ENCODE measurements at regions not wholly inside any gene's neighbourhood (a gene's known extent, or its start where the extent isn't known, plus 50 kb on each side); places are given as distances from the start of the nearest gene placed in this dataset.

- Histone ChIP-seq H3K27ac (no peak overlapping the region), H3K4me3 (no peak overlapping the region), H3K4me2 (no peak overlapping the region), H3K9me3 (peaks cover 4% of the 10 kb centered on the region; the same call in 2 of the 3 replicates), H3K4me1 (no peaks in the 10 kb centered on the region)
- peak in 1 of 2 experiments; percentile 66; a peak in 3 of 6 replicates for ATAC-seq
- POLR2A ChIA-PET = no interaction called here
- WGBS (ENCODE audit: missing lambda C conversion rate) = 12% methylated on average over 9 of the region's 9 CpGs
- TF ChIP-seq RAD21 (conservative IDR thresholded peaks at IDR 0.05 in 1 of 2, IDR thresholded peaks at IDR 0.05 in 1 of 2) (peak; percentile 39 to 57), SMC3 (IDR thresholded peaks at IDR 0.05) (peak; percentile 48; the same call in 2 of the 3 replicates), HMGXB4 (CRISPR knock-in tag; IDR thresholded peaks at IDR 0.05; ENCODE audit: borderline replicate concordance) (no peak), CTCF (IDR thresholded peaks at IDR 0.05) (peak; percentile 46)
- FAIRE-seq = no peak
- CTCF ChIA-PET = no interaction called here
- DNase-seq (ENCODE audit: low read depth in 1 of 2, low spot score in 1 of 2) = peak; percentile 8 to 10
Observed at GRCh38 chr5:6837519-6838110, 124.4 kb downstream of the TENT4A start.

- no peak for DNase-seq (ENCODE audit: low read depth in 1 of 2, low spot score in 1 of 2)
- FAIRE-seq = no peak
- Histone ChIP-seq H3K4me1 (no peaks in the 10 kb centered on the region), H3K4me2 (no peak overlapping the region), H3K4me3 (no peak overlapping the region), H3K27ac (no peak overlapping the region), H3K9me3 (peaks cover 4% of the 10 kb centered on the region; the same call in 2 of the 3 replicates)
- WGBS (ENCODE audit: missing lambda C conversion rate) = 28% methylated on average over 6 of the region's 6 CpGs
- TF ChIP-seq RARB (CRISPR knock-in tag; IDR thresholded peaks at IDR 0.05) = no peak
- TF ChIP-seq CHD4 (IDR thresholded peaks at IDR 0.05; ENCODE audit: borderline replicate concordance) = no peak
- no peak for TF ChIP-seq KDM5A (IDR thresholded peaks at IDR 0.05)
- TF ChIP-seq CEBPB (IDR thresholded peaks at IDR 0.05) = no peak
- TF ChIP-seq ATOH8 (CRISPR knock-in tag; IDR thresholded peaks at IDR 0.05; ENCODE audit: low read depth) = no peak
- TF ChIP-seq USF2 (IDR thresholded peaks at IDR 0.05) = no peak
- TF ChIP-seq FOSB (CRISPR knock-in tag; IDR thresholded peaks at IDR 0.05) = no peak
- no peak for TF ChIP-seq NR3C1 (IDR thresholded peaks at IDR 0.05)
- no peak for TF ChIP-seq MAFK (IDR thresholded peaks at IDR 0.05; ENCODE audit: partially characterized antibody)
- TF ChIP-seq SMC3 (IDR thresholded peaks at IDR 0.05) = no peak
- TF ChIP-seq FOSL2 (IDR thresholded peaks at IDR 0.05) = no peak
- TF ChIP-seq FOSL2 (CRISPR knock-in tag; IDR thresholded peaks at IDR 0.05) = no peak
- no peak for ATAC-seq
- ChIA-PET CTCF (interaction anchor here (0.9 to 2.4 kb wide), 3 partner anchors 9 to 73 kb away, joined by 3 to 6 read pairs (median 5); no protein-coding TSS in a partner anchor), POLR2A (no interaction called here)
Observed at GRCh38 chr5:6838736-6839135, 125.5 kb downstream of the TENT4A start.

- POLR2A ChIA-PET = no interaction called here
- CTCF ChIA-PET = interaction anchor here (2.4 kb wide), 1 partner anchor 74 kb away, joined by 6 read pairs; no protein-coding TSS in a partner anchor
- Histone ChIP-seq H3K9me3 (peaks cover 4% of the 10 kb centered on the region; the same call in 1 of the 3 replicates), H3K27ac (no peak overlapping the region), H3K4me2 (no peak overlapping the region), H3K4me3 (no peak overlapping the region), H3K4me1 (no peaks in the 10 kb centered on the region)
- ATAC-seq (no peak), FAIRE-seq (no peak), DNase-seq (ENCODE audit: low read depth in 1 of 2, low spot score in 1 of 2) (no peak)
- no peak for TF ChIP-seq SREBF2 (IDR thresholded peaks at IDR 0.05)
- TF ChIP-seq SMC3 (IDR thresholded peaks at IDR 0.05) = no peak
- TF ChIP-seq KDM1A (IDR thresholded peaks at IDR 0.05; ENCODE audit: low read depth) = no peak
- no peak for TF ChIP-seq CHD2 (IDR thresholded peaks at IDR 0.05; ENCODE audit: low read length, partially characterized antibody)
- no peak for TF ChIP-seq HEYL (CRISPR knock-in tag; IDR thresholded peaks at IDR 0.05)
- no peak for TF ChIP-seq NR3C1 (IDR thresholded peaks at IDR 0.05)
- WGBS (ENCODE audit: missing lambda C conversion rate) = 23% methylated on average over 7 of the region's 7 CpGs
Observed at GRCh38 chr5:6840136-6840793, 127.0 kb downstream of the TENT4A start.

Measured in A549 (cell line).